ENCODE measurements at regions not wholly inside any gene's neighbourhood (a gene's known extent, or its start where the extent isn't known, plus 50 kb on each side); places are given as distances from the start of the nearest gene placed in this dataset.

- no peak overlapping the region for H3K4me3 ChIP-seq (ENCODE audit: low read depth, low read length)
- no peak for DNase-seq (ENCODE audit: extremely low spot score)
- no peaks in the 10 kb centered on the region for H3K36me3 ChIP-seq (ENCODE audit: insufficient read depth)
- no peak overlapping the region for H3K27ac ChIP-seq (ENCODE audit: low read depth)
- 72% methylated on average over 4 of the region's 4 CpGs for WGBS
- H3K4me1 ChIP-seq (ENCODE audit: insufficient read depth), result no peaks in the 10 kb centered on the region
Measured at GRCh38 chr15:88348579-88349230, 92.2 kb upstream of the NTRK3 start.

- DNase-seq (ENCODE audit: extremely low spot score), result no peak
- Histone ChIP-seq H3K4me1 (ENCODE audit: insufficient read depth) (no peaks in the 10 kb centered on the region), H3K36me3 (ENCODE audit: insufficient read depth) (no peaks in the 10 kb centered on the region), H3K27ac (ENCODE audit: low read depth) (no peak overlapping the region), H3K4me3 (ENCODE audit: low read depth, low read length) (no peak overlapping the region)
- 71% methylated on average over 4 of the region's 4 CpGs for WGBS
Measured at GRCh38 chr15:88345962-88346361, 89.4 kb upstream of the NTRK3 start.

GRCh38 chr15:88344786-88345185, 88.2 kb upstream of the NTRK3 start:
- no peaks in the 10 kb centered on the region for H3K36me3 ChIP-seq (ENCODE audit: insufficient read depth)
- H3K4me3 ChIP-seq (ENCODE audit: low read depth, low read length), result no peak overlapping the region
- no peak overlapping the region for H3K27ac ChIP-seq (ENCODE audit: low read depth)
- 68% methylated on average over 2 of the region's 2 CpGs for whole genome bisulfite sequencing
- no peaks in the 10 kb centered on the region for H3K4me1 ChIP-seq (ENCODE audit: insufficient read depth)
- DNase-seq (ENCODE audit: extremely low spot score), result no peak

- WGBS, result 48% methylated on average over 2 of the region's 2 CpGs
- no peak overlapping the region for H3K4me3 ChIP-seq (ENCODE audit: low read depth, low read length)
- no peaks in the 10 kb centered on the region for H3K4me1 ChIP-seq (ENCODE audit: insufficient read depth)
- DNase-seq (ENCODE audit: extremely low spot score), result no peak
- no peak overlapping the region for H3K27ac ChIP-seq (ENCODE audit: low read depth)
- no peaks in the 10 kb centered on the region for H3K36me3 ChIP-seq (ENCODE audit: insufficient read depth)
Measured at GRCh38 chr15:88342666-88343065, 86.1 kb upstream of the NTRK3 start.

- H3K4me3 ChIP-seq (ENCODE audit: low read depth, low read length), result no peak overlapping the region
- no peak for DNase-seq (ENCODE audit: extremely low spot score)
- no peaks in the 10 kb centered on the region for H3K36me3 ChIP-seq (ENCODE audit: insufficient read depth)
- no peak overlapping the region for H3K27ac ChIP-seq (ENCODE audit: low read depth)
- no peaks in the 10 kb centered on the region for H3K4me1 ChIP-seq (ENCODE audit: insufficient read depth)
- WGBS, result 85% methylated on average over 2 of the region's 2 CpGs
Measured at GRCh38 chr15:88341653-88342052, 85.1 kb upstream of the NTRK3 start.

- DNase-seq (ENCODE audit: extremely low spot score), result no peak
Measured at GRCh38 chr15:88341006-88341405, 84.5 kb upstream of the NTRK3 start.

GRCh38 chr15:88337993-88338392, 81.5 kb upstream of the NTRK3 start:
- no peak for DNase-seq (ENCODE audit: extremely low spot score)
- no peaks in the 10 kb centered on the region for H3K4me1 ChIP-seq (ENCODE audit: insufficient read depth)
- H3K4me3 ChIP-seq (ENCODE audit: low read depth, low read length), result no peak overlapping the region
- no peaks in the 10 kb centered on the region for H3K36me3 ChIP-seq (ENCODE audit: insufficient read depth)
- 8% methylated on average over 1 of the region's 1 CpG for WGBS
- no peak overlapping the region for H3K27ac ChIP-seq (ENCODE audit: low read depth)

More at GRCh38 chr15:88341006-88341405, 84.5 kb upstream of the NTRK3 start:
- Histone ChIP-seq H3K27ac (ENCODE audit: low read depth) (no peak overlapping the region), H3K4me3 (ENCODE audit: low read depth, low read length) (no peak overlapping the region), H3K4me1 (ENCODE audit: insufficient read depth) (no peaks in the 10 kb centered on the region), H3K36me3 (ENCODE audit: insufficient read depth) (no peaks in the 10 kb centered on the region)
- WGBS, result 61% methylated on average over 5 of the region's 5 CpGs

- DNase-seq (ENCODE audit: extremely low spot score), result no peak
- no peak overlapping the region for H3K27ac ChIP-seq (ENCODE audit: low read depth)
- no peaks in the 10 kb centered on the region for H3K4me1 ChIP-seq (ENCODE audit: insufficient read depth)
- WGBS, result 98% methylated on average over 1 of the region's 1 CpG
- no peak overlapping the region for H3K4me3 ChIP-seq (ENCODE audit: low read depth, low read length)
- H3K36me3 ChIP-seq (ENCODE audit: insufficient read depth), result no peaks in the 10 kb centered on the region
Measured at GRCh38 chr15:88335074-88335473, 78.5 kb upstream of the NTRK3 start.

GRCh38 chr15:88334436-88334835, 77.9 kb upstream of the NTRK3 start:
- no peaks in the 10 kb centered on the region for H3K36me3 ChIP-seq (ENCODE audit: insufficient read depth)
- DNase-seq (ENCODE audit: extremely low spot score), result no peak
- H3K27ac ChIP-seq (ENCODE audit: low read depth), result no peak overlapping the region
- no peaks in the 10 kb centered on the region for H3K4me1 ChIP-seq (ENCODE audit: insufficient read depth)
- WGBS, result 47% methylated on average over 4 of the region's 4 CpGs
- no peak overlapping the region for H3K4me3 ChIP-seq (ENCODE audit: low read depth, low read length)

GRCh38 chr15:88331291-88331690, 74.8 kb upstream of the NTRK3 start:
- 27% methylated on average over 8 of the region's 8 CpGs for WGBS
- H3K27ac ChIP-seq (ENCODE audit: low read depth), result no peak overlapping the region
- DNase-seq (ENCODE audit: extremely low spot score), result no peak

GRCh38 chr15:88326924-88327323, 70.4 kb upstream of the NTRK3 start:
- Histone ChIP-seq H3K4me1 (ENCODE audit: insufficient read depth) (no peaks in the 10 kb centered on the region), H3K36me3 (ENCODE audit: insufficient read depth) (no peaks in the 10 kb centered on the region), H3K4me3 (ENCODE audit: low read depth, low read length) (no peak overlapping the region), H3K27ac (ENCODE audit: low read depth) (no peak overlapping the region)
- no peak for DNase-seq (ENCODE audit: extremely low spot score)
- WGBS, result 90% methylated on average over 3 of the region's 3 CpGs

More at GRCh38 chr15:88331291-88331690, 74.8 kb upstream of the NTRK3 start:
- Histone ChIP-seq H3K4me1 (ENCODE audit: insufficient read depth) (no peaks in the 10 kb centered on the region), H3K4me3 (ENCODE audit: low read depth, low read length) (no peak overlapping the region), H3K36me3 (ENCODE audit: insufficient read depth) (no peaks in the 10 kb centered on the region)

GRCh38 chr15:88324741-88325065, 68.2 kb upstream of the NTRK3 start:
- H3K27ac ChIP-seq (ENCODE audit: low read depth), result no peak overlapping the region
- H3K4me3 ChIP-seq (ENCODE audit: low read depth, low read length), result no peak overlapping the region
- no peaks in the 10 kb centered on the region for H3K4me1 ChIP-seq (ENCODE audit: insufficient read depth)
- H3K36me3 ChIP-seq (ENCODE audit: insufficient read depth), result no peaks in the 10 kb centered on the region
- 96% methylated on average over 1 of the region's 1 CpG for WGBS
- no peak for DNase-seq (ENCODE audit: extremely low spot score)

GRCh38 chr15:88323976-88324740, 67.6 kb upstream of the NTRK3 start:
- Histone ChIP-seq H3K4me3 (ENCODE audit: low read depth, low read length) (no peak overlapping the region), H3K4me1 (ENCODE audit: insufficient read depth) (no peaks in the 10 kb centered on the region), H3K27ac (ENCODE audit: low read depth) (no peak overlapping the region), H3K36me3 (ENCODE audit: insufficient read depth) (no peaks in the 10 kb centered on the region)
- DNase-seq (ENCODE audit: extremely low spot score), result no peak
- 68% methylated on average over 18 of the region's 18 CpGs for whole genome bisulfite sequencing

GRCh38 chr15:88323468-88323867, 66.9 kb upstream of the NTRK3 start:
- no peaks in the 10 kb centered on the region for H3K36me3 ChIP-seq (ENCODE audit: insufficient read depth)
- H3K27ac ChIP-seq (ENCODE audit: low read depth), result no peak overlapping the region
- no peak for DNase-seq (ENCODE audit: extremely low spot score)
- 90% methylated on average over 8 of the region's 8 CpGs for WGBS
- H3K4me1 ChIP-seq (ENCODE audit: insufficient read depth), result no peaks in the 10 kb centered on the region
- no peak overlapping the region for H3K4me3 ChIP-seq (ENCODE audit: low read depth, low read length)

Measured in urinary bladder (tissue), 3 donors.